ENCODE measurements at regions not wholly inside any gene's neighbourhood (a gene's known extent, or its start where the extent isn't known, plus 50 kb on each side); places are given as distances from the start of the nearest gene placed in this dataset.

DNA sequence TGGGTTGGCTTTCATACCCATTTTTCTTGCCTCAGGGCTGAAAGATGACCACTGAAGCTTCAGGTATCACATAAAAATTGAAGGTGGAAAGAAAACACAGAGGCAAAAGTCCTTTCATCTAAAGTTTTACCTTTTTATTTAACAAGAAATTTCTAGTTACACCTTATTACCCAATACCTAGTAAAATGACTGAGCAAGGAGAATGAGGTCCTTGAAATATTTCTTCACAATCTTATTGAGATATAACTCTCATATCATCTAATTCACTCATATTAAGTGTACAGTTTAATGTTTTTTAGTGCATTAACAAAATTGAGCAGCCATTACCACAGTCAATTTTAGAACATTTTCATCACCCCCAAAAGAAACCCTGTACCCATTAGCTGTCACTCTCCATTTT is 112.9 kb upstream of the ADTRP start:
- Histone ChIP-seq H3K79me2 (ENCODE audit: insufficient read depth, low read length) (no peaks in the 10 kb centered on the region), H3K4me1 (ENCODE audit: insufficient read depth, low read length) (no peaks in the 10 kb centered on the region), H3K4me2 (ENCODE audit: low read length) (no peak overlapping the region), H3K27ac (ENCODE audit: low read depth, low read length) (no peak overlapping the region), H3K9ac (ENCODE audit: low read length) (no peak overlapping the region), H4K20me1 (ENCODE audit: insufficient read depth, low read length) (no peaks in the 10 kb centered on the region), H3K4me3 (ENCODE audit: insufficient read depth, low read depth, low read length) (no peak overlapping the region), H2AFZ (ENCODE audit: low read depth, low read length) (no peak overlapping the region), H3K27me3 (ENCODE audit: insufficient read depth, low read length) (no peaks in the 10 kb centered on the region), H3K36me3 (ENCODE audit: insufficient read depth, low read length) (no peaks in the 10 kb centered on the region), H3K9me3 (ENCODE audit: insufficient read depth, low read depth, low read length) (no peaks in the 10 kb centered on the region)
- no peaks in the 10 kb centered on the region for H3K27me3 Mint-ChIP-seq (ENCODE audit: low read depth, unreplicated experiment)
- peaks cover 3% of the 10 kb centered on the region for H3K9me3 Mint-ChIP-seq (ENCODE audit: unreplicated experiment)
- H3K36me3 Mint-ChIP-seq (ENCODE audit: low read depth, unreplicated experiment), result no peaks in the 10 kb centered on the region
- no peak overlapping the region for H3K4me3 Mint-ChIP-seq (ENCODE audit: unreplicated experiment)
- no peak overlapping the region for H3K27ac Mint-ChIP-seq (ENCODE audit: unreplicated experiment)
- no peak for DNase-seq (ENCODE audit: low read depth)
- FAIRE-seq, result no peak
- no peaks in the 10 kb centered on the region for H3K4me1 Mint-ChIP-seq (ENCODE audit: low read depth, unreplicated experiment)
- TF ChIP-seq EZH2 (IDR thresholded peaks at IDR 0.05; ENCODE audit: insufficient read depth, low read length), result no peak
- TF ChIP-seq, protein P1, sequence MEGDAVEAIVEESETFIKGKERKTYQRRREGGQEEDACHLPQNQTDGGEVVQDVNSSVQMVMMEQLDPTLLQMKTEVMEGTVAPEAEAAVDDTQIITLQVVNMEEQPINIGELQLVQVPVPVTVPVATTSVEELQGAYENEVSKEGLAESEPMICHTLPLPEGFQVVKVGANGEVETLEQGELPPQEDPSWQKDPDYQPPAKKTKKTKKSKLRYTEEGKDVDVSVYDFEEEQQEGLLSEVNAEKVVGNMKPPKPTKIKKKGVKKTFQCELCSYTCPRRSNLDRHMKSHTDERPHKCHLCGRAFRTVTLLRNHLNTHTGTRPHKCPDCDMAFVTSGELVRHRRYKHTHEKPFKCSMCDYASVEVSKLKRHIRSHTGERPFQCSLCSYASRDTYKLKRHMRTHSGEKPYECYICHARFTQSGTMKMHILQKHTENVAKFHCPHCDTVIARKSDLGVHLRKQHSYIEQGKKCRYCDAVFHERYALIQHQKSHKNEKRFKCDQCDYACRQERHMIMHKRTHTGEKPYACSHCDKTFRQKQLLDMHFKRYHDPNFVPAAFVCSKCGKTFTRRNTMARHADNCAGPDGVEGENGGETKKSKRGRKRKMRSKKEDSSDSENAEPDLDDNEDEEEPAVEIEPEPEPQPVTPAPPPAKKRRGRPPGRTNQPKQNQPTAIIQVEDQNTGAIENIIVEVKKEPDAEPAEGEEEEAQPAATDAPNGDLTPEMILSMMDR (IDR thresholded peaks at IDR 0.05; ENCODE audit: insufficient read depth, low read depth, low read length), result no peak

DNA sequence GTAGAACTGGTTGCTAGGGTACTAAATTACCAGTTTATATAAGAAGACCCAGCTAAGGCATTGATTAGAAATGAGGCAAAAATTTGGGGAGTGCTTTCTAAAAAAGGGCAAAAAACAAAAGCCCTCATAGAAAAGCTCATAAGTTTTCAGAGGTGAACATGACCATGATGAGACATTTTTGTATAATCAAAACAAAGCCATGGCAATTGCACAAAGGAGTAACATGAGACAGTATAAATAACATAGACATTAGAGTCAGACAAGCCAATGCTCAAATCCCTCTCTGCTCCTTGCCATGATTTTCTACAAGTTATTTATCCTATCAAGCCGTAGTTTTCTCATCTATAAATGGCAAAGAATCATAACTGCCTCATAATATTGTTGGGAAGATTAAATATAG is 112.2 kb upstream of the ADTRP start:
- H3K4me1 Mint-ChIP-seq (ENCODE audit: low read depth, unreplicated experiment), result no peaks in the 10 kb centered on the region
- no peak overlapping the region for H3K27ac ChIP-seq (ENCODE audit: low read depth, low read length)
- no peak for FAIRE-seq
- no peaks in the 10 kb centered on the region for H3K4me1 ChIP-seq (ENCODE audit: insufficient read depth, low read length)
- no peaks in the 10 kb centered on the region for H3K9me3 ChIP-seq (ENCODE audit: insufficient read depth, low read depth, low read length)
- H2AFZ ChIP-seq (ENCODE audit: low read depth, low read length), result no peak overlapping the region
- H3K4me2 ChIP-seq (ENCODE audit: low read length), result no peak overlapping the region
- no peak overlapping the region for H3K4me3 ChIP-seq (ENCODE audit: insufficient read depth, low read depth, low read length)
- no peak overlapping the region for H3K27ac Mint-ChIP-seq (ENCODE audit: unreplicated experiment)
- H3K27me3 ChIP-seq (ENCODE audit: insufficient read depth, low read length), result no peaks in the 10 kb centered on the region
- H3K4me3 Mint-ChIP-seq (ENCODE audit: unreplicated experiment), result no peak overlapping the region
- H3K9ac ChIP-seq (ENCODE audit: low read length), result no peak overlapping the region
- H3K36me3 Mint-ChIP-seq (ENCODE audit: low read depth, unreplicated experiment), result no peaks in the 10 kb centered on the region
- peaks cover 3% of the 10 kb centered on the region for H3K9me3 Mint-ChIP-seq (ENCODE audit: unreplicated experiment)
- H3K79me2 ChIP-seq (ENCODE audit: insufficient read depth, low read length), result no peaks in the 10 kb centered on the region
- no peak for DNase-seq (ENCODE audit: low read depth)
- no peaks in the 10 kb centered on the region for H3K36me3 ChIP-seq (ENCODE audit: insufficient read depth, low read length)
- no peaks in the 10 kb centered on the region for H3K27me3 Mint-ChIP-seq (ENCODE audit: low read depth, unreplicated experiment)
- TF ChIP-seq EZH2 (IDR thresholded peaks at IDR 0.05; ENCODE audit: insufficient read depth, low read length), result no peak
- TF ChIP-seq, protein P1 (IDR thresholded peaks at IDR 0.05; ENCODE audit: insufficient read depth, low read depth, low read length), result no peak
- H4K20me1 ChIP-seq (ENCODE audit: insufficient read depth, low read length), result no peaks in the 10 kb centered on the region

DNA sequence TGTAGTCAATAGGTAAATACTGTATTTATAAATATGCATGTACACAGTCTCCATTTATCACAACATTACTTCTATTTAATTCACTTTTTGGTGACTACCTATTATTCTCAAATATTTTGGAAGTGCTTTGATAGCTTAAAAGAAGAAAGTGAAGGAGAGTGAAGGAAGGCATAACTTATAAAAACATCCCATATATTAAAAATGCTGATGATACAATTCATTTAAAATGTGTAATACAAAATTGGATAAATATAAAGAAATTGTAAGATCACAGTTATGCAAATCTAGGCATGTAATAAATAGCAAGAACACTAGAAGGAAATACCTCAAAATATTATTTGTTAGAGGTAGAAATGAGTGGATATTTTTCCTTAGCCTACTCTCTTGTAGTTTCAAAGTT is 111.6 kb upstream of the ADTRP start:
- Mint-ChIP-seq H3K27ac (ENCODE audit: unreplicated experiment) (no peak overlapping the region), H3K9me3 (ENCODE audit: unreplicated experiment) (peaks cover 3% of the 10 kb centered on the region)

More for the DNA sequence above, 111.6 kb upstream of the ADTRP start:
- FAIRE-seq, result no peak
- H3K4me1 Mint-ChIP-seq (ENCODE audit: low read depth, unreplicated experiment), result no peaks in the 10 kb centered on the region
- no peak overlapping the region for H2AFZ ChIP-seq (ENCODE audit: low read depth, low read length)
- H3K36me3 ChIP-seq (ENCODE audit: insufficient read depth, low read length), result no peaks in the 10 kb centered on the region
- no peaks in the 10 kb centered on the region for H3K79me2 ChIP-seq (ENCODE audit: insufficient read depth, low read length)
- no peaks in the 10 kb centered on the region for H3K27me3 Mint-ChIP-seq (ENCODE audit: low read depth, unreplicated experiment)
- no peaks in the 10 kb centered on the region for H3K36me3 Mint-ChIP-seq (ENCODE audit: low read depth, unreplicated experiment)
- no peak overlapping the region for H3K9ac ChIP-seq (ENCODE audit: low read length)
- TF ChIP-seq EZH2 (IDR thresholded peaks at IDR 0.05; ENCODE audit: insufficient read depth, low read length), result no peak
- TF ChIP-seq, protein P1 (IDR thresholded peaks at IDR 0.05; ENCODE audit: insufficient read depth, low read depth, low read length), result no peak
- H3K4me3 ChIP-seq (ENCODE audit: insufficient read depth, low read depth, low read length), result no peak overlapping the region
- no peak overlapping the region for H3K4me2 ChIP-seq (ENCODE audit: low read length)
- no peaks in the 10 kb centered on the region for H3K9me3 ChIP-seq (ENCODE audit: insufficient read depth, low read depth, low read length)
- no peak overlapping the region for H3K27ac ChIP-seq (ENCODE audit: low read depth, low read length)
- H3K4me3 Mint-ChIP-seq (ENCODE audit: unreplicated experiment), result no peak overlapping the region
- no peaks in the 10 kb centered on the region for H4K20me1 ChIP-seq (ENCODE audit: insufficient read depth, low read length)
- H3K27me3 ChIP-seq (ENCODE audit: insufficient read depth, low read length), result no peaks in the 10 kb centered on the region
- no peaks in the 10 kb centered on the region for H3K4me1 ChIP-seq (ENCODE audit: insufficient read depth, low read length)
- no peak for DNase-seq (ENCODE audit: low read depth)
